CMK (cell line): ENCODE measurements at regions not wholly inside any gene's neighbourhood (a gene's known extent, or its start where the extent isn't known, plus 50 kb on each side); places are given as distances from the start of the nearest gene placed in this dataset.
"Not testable (repeated sequence)": the region's sequence is repeated elsewhere in the genome, so short reads cannot be mapped to it uniquely, and the experiment has no call there.

Experiments used
- DNase-seq: peaks from one replicate; pipeline ENCODE4 v3.0.0-alpha.2; 2010; ENCODE audit warnings: low read depth

- no peak for DNase-seq
These were observed 220.9 kb upstream of the TUT7 start for GRCh38 chr9:86575137-86575536.

DNA sequence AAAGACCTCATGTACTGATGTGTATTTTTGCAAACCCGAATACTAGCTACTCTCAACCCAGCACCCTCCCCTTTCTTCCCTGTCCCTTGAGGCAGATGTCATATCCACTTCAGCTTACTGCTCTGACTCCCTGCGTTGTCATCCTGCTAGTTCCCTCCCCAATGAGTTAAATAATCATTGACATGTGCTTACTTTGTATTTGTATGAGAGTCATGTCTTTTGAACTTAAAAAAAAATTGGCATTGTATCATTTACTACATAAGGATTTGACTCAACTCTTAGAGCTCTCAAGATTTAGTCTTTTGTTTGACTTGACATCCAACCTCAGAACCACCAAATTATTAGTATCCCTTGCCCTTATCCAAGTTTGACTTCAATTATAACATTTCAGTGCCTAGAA, 219.7 kb upstream of the TUT7 start:
- DNase-seq = no peak

DNA sequence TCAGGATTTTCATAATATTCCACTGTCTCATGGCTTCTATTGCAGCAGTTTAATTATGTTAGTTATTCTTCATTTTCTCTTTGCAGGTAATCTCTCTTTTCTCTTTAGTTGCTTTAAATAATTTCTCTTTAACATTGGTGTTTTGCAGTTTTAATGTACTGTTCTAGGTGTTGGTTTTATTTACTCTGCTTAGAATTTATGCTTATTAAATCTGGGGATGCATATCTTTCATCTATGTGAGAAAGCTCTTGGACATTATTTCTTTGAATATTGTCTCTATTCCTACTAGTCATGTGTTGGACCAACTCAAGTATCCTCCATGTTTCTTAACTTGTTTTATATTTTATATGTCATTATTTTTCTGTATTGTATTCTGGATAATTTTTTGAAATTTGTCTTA, 218.7 kb upstream of the TUT7 start:
- DNase-seq = no peak

GRCh38 chr9:86565603-86566002, 211.4 kb upstream of the TUT7 start:
- DNase-seq = not testable (repeated sequence)

DNA sequence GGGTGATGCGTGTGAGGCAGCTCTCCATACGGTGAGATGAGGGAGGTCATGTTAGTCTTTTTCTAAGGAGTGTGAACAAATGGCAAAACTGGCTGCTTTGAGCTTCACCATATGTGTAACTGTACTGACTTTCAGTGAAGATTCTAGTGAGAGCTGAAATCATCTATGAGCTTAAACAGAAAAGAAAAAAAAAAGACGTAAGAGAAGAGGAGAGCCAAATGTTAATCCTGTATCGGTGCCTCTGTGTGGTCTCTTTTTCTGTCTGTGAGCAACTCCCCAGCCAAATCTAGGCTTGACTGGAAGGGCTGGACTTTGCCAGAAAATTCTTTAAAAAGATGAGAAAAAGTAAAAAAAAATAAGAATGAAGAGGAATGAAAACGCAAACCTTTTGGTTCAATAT, 209.7 kb upstream of the TUT7 start:
- no peak for DNase-seq

GRCh38 chr9:86563350-86563749, 209.1 kb upstream of the TUT7 start:
- no peak for DNase-seq

GRCh38 chr9:86562691-86563090, 208.5 kb upstream of the TUT7 start:
- no peak for DNase-seq

DNA sequence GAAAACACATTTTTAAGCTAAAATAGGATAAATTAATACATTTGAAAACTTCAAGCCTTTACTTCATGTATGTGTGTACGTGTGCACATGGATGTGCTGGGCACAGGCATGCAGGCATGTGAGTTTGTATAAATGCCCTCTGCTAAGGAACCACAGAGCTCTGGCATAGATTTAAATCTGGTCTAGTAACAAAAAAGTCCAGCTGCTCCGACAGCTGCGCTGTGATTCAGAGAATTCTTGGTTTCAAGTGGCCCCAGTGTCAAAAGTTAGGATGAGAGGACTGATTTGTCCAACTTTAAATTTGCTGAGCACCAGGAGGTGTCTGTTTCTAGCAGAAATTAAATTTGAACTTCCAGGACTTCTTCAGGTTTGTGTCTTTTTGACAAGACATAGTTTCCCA, 203.7 kb upstream of the TUT7 start:
- DNase-seq = no peak

GRCh38 chr9:86557063-86557766, 203.0 kb upstream of the TUT7 start:
- DNase-seq = no peak

GRCh38 chr9:86555661-86556060, 201.5 kb upstream of the TUT7 start:
- no peak for DNase-seq

DNA sequence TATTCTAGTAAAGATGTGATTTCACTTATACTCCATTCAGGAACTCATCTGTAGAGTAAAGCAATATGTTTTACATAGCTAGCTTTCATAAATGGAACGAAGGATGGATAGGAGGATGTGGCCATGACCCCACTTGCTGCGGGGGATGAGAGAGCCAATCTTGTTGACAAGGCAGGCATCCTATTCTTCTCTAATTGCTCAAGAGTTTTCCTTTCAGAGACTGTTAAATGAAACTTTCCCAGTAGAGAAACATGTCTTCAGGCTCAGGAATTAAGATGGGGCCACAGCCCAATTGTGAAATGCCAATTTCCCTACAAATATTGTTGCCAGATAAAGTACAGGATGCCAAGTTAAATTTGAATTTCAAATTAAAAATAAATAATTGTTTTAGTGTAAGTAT, 196.2 kb upstream of the TUT7 start:
- no peak for DNase-seq

GRCh38 chr9:86549920-86550319, 195.7 kb upstream of the TUT7 start:
- no peak for DNase-seq

GRCh38 chr9:86549401-86549811, 195.2 kb upstream of the TUT7 start:
- no peak for DNase-seq

- DNase-seq = no peak
These were observed 194.0 kb upstream of the TUT7 start for GRCh38 chr9:86548220-86548619.

GRCh38 chr9:86547571-86547970, 193.4 kb upstream of the TUT7 start:
- no peak for DNase-seq

DNA sequence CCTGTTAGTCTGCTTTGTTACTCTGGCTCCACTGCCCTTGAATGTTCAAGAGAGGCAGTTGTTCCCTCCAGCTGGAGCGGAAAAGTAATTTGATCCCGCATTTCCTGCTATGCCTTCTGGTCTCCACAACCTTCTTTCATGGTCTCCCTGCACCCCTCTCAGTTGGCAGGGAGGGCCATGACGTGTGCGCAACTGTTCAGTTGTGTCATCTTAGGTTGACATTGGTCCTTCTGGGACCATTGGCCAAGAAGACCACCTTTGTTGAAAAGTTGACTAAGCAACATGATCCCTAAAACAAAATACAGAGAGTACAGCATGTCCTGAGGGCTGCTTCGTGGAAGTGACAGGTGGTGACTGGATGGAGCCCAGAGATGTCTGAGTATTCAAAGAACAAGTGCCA, 192.5 kb upstream of the TUT7 start:
- DNase-seq = no peak

DNA sequence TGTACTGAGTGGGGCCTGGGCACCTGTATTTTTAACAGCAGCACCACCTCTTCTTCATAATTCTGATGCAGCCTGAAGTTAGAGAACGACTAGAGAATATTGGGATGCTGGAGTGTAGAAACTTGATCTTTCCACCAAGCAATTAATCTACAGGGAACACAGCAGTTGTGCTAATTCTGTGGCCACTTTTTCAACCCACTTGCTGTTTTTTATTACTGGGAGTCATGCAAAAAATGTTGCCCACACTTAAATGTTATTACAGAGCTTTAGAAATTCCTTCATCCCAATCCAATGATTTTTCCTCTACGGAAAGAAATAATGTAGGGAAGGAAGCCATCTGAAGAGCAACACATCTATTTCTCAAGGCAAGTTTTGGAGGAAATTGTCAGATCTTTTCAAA, 190.9 kb upstream of the TUT7 start:
- no peak for DNase-seq

- DNase-seq = no peak
These were observed 186.9 kb upstream of the TUT7 start for GRCh38 chr9:86541014-86541570.

DNA sequence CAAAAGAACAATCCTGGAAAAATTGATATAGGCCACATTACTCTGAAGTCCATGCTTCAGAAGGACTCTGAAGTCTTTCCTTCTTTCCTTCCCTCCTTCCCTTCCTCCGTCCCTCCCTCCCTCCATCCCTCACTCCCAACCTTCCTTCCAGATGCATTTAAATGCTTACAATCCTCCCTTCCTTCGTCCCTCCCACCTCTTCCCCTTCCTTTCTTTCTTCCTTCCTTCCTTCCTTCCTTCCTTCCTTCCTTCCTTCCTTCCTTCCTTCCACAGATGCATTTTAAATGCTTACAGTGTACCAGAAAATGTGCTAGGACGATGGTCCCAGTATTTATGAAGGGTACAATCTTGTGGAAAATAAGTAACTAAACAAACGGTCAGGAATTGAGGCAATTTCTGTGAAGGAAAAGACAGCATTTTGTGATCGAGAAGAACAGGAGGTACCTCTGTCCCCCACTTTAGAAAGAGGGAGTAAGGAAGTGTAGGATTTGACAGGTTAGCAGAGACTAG, 181.3 kb upstream of the TUT7 start:
- DNase-seq = no peak

- no peak for DNase-seq
These were observed 180.5 kb upstream of the TUT7 start for GRCh38 chr9:86534572-86535258.

GRCh38 chr9:86531971-86532640, 177.9 kb upstream of the TUT7 start:
- no peak for DNase-seq

GRCh38 chr9:86531273-86531970, 177.2 kb upstream of the TUT7 start:
- DNase-seq = no peak
